WERI-Rb-1 (cell line): ENCODE measurements at regions not wholly inside any gene's neighbourhood (a gene's known extent, or its start where the extent isn't known, plus 50 kb on each side); places are given as distances from the start of the nearest gene placed in this dataset.

Source experiments
- DNase-seq: peaks from one replicate; pipeline ENCODE4 v3.0.0-alpha.2; 2020
- H3K27ac ChIP-seq: fragments of 250-450 bp; sonication (Bioruptor Pico); 2 replicates; pipeline ENCODE4 v1.5.1; 2020; ENCODE audit warnings: mild to moderate bottlenecking, moderate library complexity
- H3K27me3 ChIP-seq: fragments of 250-450 bp; sonication (Bioruptor Pico); 2 replicates; pipeline ENCODE4 v1.5.1; 2021; ENCODE audit warnings: mild to moderate bottlenecking, low read depth, moderate library complexity; ENCODE audit not compliant: insufficient read depth, severe bottlenecking
- H3K36me3 ChIP-seq: fragments of 250-450 bp; sonication (Bioruptor Pico); 2 replicates; pipeline ENCODE4 v1.5.1; 2020; ENCODE audit warnings: mild to moderate bottlenecking, moderate library complexity
- H3K4me3 ChIP-seq: 2 replicates; pipeline ENCODE4 v1.5.1; 2011; ENCODE audit warnings: low read depth, mild to moderate bottlenecking, control low read depth, low read length
- H3K9me3 ChIP-seq: fragments of 250-450 bp; sonication (Bioruptor Pico); 2 replicates; pipeline ENCODE4 v1.5.1; 2021; ENCODE audit warnings: mild to moderate bottlenecking, moderate library complexity; ENCODE audit not compliant: severe bottlenecking
- CTCF ChIP-seq: IDR thresholded peaks from 2 replicates; pipeline ENCODE4 v1.5.1; 2011; ENCODE audit warnings: low read depth, mild to moderate bottlenecking, control low read depth, inconsistent platforms, low read length

GRCh38 chr4:3822230-3822947, 56.2 kb downstream of the ADRA2C start:
- Histone ChIP-seq H3K27me3 (no peaks in the 10 kb centered on the region), H3K4me3 (no peak overlapping the region), H3K9me3 (peaks cover 11% of the 10 kb centered on the region), H3K27ac (peak overlapping the region; percentile 74), H3K36me3 (0 out of 2 replicates have a peak, but pooled peaks cover 4% of the 10 kb centered on the region)
- peak; percentile 87 for DNase-seq
- TF ChIP-seq CTCF: no peak

GRCh38 chr4:3823496-3824341, 57.5 kb downstream of the ADRA2C start:
- Histone ChIP-seq H3K27ac (peak overlapping the region; percentile 74), H3K36me3 (0 out of 2 replicates have a peak, but pooled peaks cover 4% of the 10 kb centered on the region), H3K27me3 (no peaks in the 10 kb centered on the region), H3K4me3 (no peak overlapping the region), H3K9me3 (peaks cover 6% of the 10 kb centered on the region)
- no peak for DNase-seq
- no peak for TF ChIP-seq CTCF

- TF ChIP-seq CTCF: no peak
- DNase-seq: no peak
- peaks cover 2% of the 10 kb centered on the region for H3K9me3 ChIP-seq
- 0 out of 2 replicates have a peak, but pooled peaks cover 4% of the 10 kb centered on the region for H3K36me3 ChIP-seq
- no peak overlapping the region for H3K27ac ChIP-seq
- H3K27me3 ChIP-seq: no peaks in the 10 kb centered on the region
- no peak overlapping the region for H3K4me3 ChIP-seq
These were observed 58.5 kb downstream of the ADRA2C start for GRCh38 chr4:3824521-3825270.

- Histone ChIP-seq H3K9me3 (peaks cover 2% of the 10 kb centered on the region), H3K27me3 (no peaks in the 10 kb centered on the region), H3K4me3 (no peak overlapping the region)
These were observed 59.3 kb downstream of the ADRA2C start for GRCh38 chr4:3825530-3825929.

More at GRCh38 chr4:3825530-3825929, 59.3 kb downstream of the ADRA2C start:
- H3K27ac ChIP-seq: no peak overlapping the region
- 0 out of 2 replicates have a peak, but pooled peaks cover 4% of the 10 kb centered on the region for H3K36me3 ChIP-seq
- TF ChIP-seq CTCF: no peak
- no peak for DNase-seq
